PC-9 (cell line): ENCODE measurements at regions not wholly inside any gene's neighbourhood (a gene's known extent, or its start where the extent isn't known, plus 50 kb on each side); places are given as distances from the start of the nearest gene placed in this dataset.

Experiments
- BruUV-seq: library from RNA; stranded (reverse); fragments of 400-500 nt; replicated peaks from 2 replicates; lab custom pipeline; 2021; lab: Mats Ljungman, UMichigan
- CTCF ChIA-PET: fragments of 300-600 bp; sonication (Branson Sonifier 250); formaldehyde crosslinking; loops from one replicate; lab custom pipeline; 2022; ENCODE audit warnings: antibody characterized with exemption; lab: Charles Lee
- POLR2A ChIA-PET: fragments of 300-600 bp; sonication (Branson Sonifier 250); formaldehyde crosslinking; loops from one replicate; lab custom pipeline; 2022; ENCODE audit warnings: antibody characterized with exemption; ENCODE audit not compliant: unreplicated experiment; lab: Charles Lee
- DNase-seq, 2 experiments: peaks; one replicate each; pipeline versions ENCODE4 v3.0.0 to v3.0.0-alpha.2; 2015 to 2022; ENCODE audit warnings: mixed read lengths in 1 of 2
- H2AFZ ChIP-seq: fragments of 200-600 bp; sonication (generic); 2 replicates; pipeline ENCODE4 v1.8.1; 2017; ENCODE audit warnings: antibody characterized with exemption
- H3F3A ChIP-seq: fragments of 200-600 bp; sonication (generic); 2 replicates; pipeline ENCODE4 v1.8.1; 2017; ENCODE audit warnings: antibody characterized with exemption, mild to moderate bottlenecking, low read depth; ENCODE audit not compliant: insufficient read depth
- H3K27ac ChIP-seq: fragments of 200-600 bp; sonication (generic); 2 replicates; pipeline ENCODE4 v1.6.1; 2016; ENCODE audit warnings: mixed run types
- H3K27me3 ChIP-seq: fragments of 200-600 bp; sonication (generic); 2 replicates; pipeline ENCODE4 v1.6.1; 2016; ENCODE audit warnings: low read depth, mixed run types; ENCODE audit not compliant: insufficient read depth
- H3K36me3 ChIP-seq: fragments of 200-600 bp; sonication (generic); 2 replicates; pipeline ENCODE4 v1.6.1; 2016; ENCODE audit warnings: low read depth, mixed run types
- H3K4me1 ChIP-seq: fragments of 200-600 bp; sonication (generic); replicated peaks from 2 replicates; pipeline ENCODE4 v1.6.1; 2016; ENCODE audit warnings: mixed run types; ENCODE audit not compliant: insufficient read depth
- H3K4me2 ChIP-seq: fragments of 200-600 bp; sonication (generic); 2 replicates; pipeline ENCODE4 v1.6.1; 2017; ENCODE audit warnings: mixed run types
- H3K4me3 ChIP-seq: fragments of 200-600 bp; sonication (generic); 2 replicates; pipeline ENCODE4 v1.6.1; 2016; ENCODE audit warnings: mixed run types
- H3K79me2 ChIP-seq: fragments of 200-600 bp; sonication (generic); 2 replicates; pipeline ENCODE4 v1.6.1; 2017; ENCODE audit warnings: low read depth, mixed run types
- H3K9me2 ChIP-seq: fragments of 200-600 bp; sonication (generic); 2 replicates; pipeline ENCODE4 v1.8.1; 2017; ENCODE audit warnings: mild to moderate bottlenecking; ENCODE audit not compliant: insufficient read depth
- H3K9me3 ChIP-seq: fragments of 200-600 bp; sonication (generic); 2 replicates; pipeline ENCODE4 v1.8.1; 2016; ENCODE audit warnings: low read depth; ENCODE audit not compliant: insufficient read depth
- H4K20me1 ChIP-seq: fragments of 200-600 bp; sonication (generic); 2 replicates; pipeline ENCODE4 v1.8.1; 2017; ENCODE audit not compliant: insufficient read depth
- EZH2 ChIP-seq: fragments of 200-600 bp; sonication (generic); IDR thresholded peaks from 2 replicates; pipeline ENCODE4 v1.8.0; 2017; ENCODE audit warnings: antibody characterized with exemption, low read depth
- intact Hi-C: fragments of 100-400 bp; cut with micrococcal nuclease; formaldehyde crosslinking; loops from one replicate; pipeline ENCODE4 v1.10.0; 2022; ENCODE audit not compliant: unreplicated experiment
- TF ChIP-seq, protein P1 (sequence below): fragments of 200-600 bp; sonication (generic); conservative IDR thresholded peaks from 2 replicates; pipeline ENCODE4 v1.6.1; 2017; ENCODE audit warnings: mixed run types, antibody characterized with exemption, mild to moderate bottlenecking, moderate library complexity

DNA sequence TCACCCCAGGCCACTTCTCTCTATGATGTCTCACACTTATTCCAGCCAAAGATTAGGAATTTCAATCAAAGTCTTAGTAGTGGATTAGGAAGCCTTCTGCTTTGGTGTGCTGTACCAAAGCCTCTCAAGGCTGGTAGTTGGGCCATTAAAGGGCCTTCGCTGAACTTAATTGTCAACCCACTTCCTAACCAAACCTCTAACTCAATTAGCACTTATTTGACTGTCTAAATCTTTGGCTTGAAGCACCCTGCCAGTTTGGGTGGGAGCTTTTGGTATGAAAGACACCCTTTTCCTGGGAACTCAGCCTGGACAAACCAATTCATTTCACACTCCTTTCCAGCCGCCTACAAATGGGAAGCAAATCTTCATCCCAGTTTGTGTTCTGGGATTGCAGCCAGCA is 81.5 kb downstream of the BMP2 start:
- H3F3A ChIP-seq, result no peaks in the 10 kb centered on the region
- H2AFZ ChIP-seq, result no peak overlapping the region
- H3K27me3 ChIP-seq, result peaks cover 8% of the 10 kb centered on the region
- no peaks in the 10 kb centered on the region for H3K9me3 ChIP-seq
- H3K79me2 ChIP-seq, result no peaks in the 10 kb centered on the region
- H3K9me2 ChIP-seq, result no peaks in the 10 kb centered on the region
- no peak overlapping the region for H3K27ac ChIP-seq
- ChIA-PET CTCF (no interaction called here), POLR2A (no interaction called here)
- H3K36me3 ChIP-seq, result no peaks in the 10 kb centered on the region
- DNase-seq, result no peak
- no peaks in the 10 kb centered on the region for H4K20me1 ChIP-seq
- no peak overlapping the region for H3K4me2 ChIP-seq
- TF ChIP-seq EZH2, result no peak
- TF ChIP-seq, protein P1, sequence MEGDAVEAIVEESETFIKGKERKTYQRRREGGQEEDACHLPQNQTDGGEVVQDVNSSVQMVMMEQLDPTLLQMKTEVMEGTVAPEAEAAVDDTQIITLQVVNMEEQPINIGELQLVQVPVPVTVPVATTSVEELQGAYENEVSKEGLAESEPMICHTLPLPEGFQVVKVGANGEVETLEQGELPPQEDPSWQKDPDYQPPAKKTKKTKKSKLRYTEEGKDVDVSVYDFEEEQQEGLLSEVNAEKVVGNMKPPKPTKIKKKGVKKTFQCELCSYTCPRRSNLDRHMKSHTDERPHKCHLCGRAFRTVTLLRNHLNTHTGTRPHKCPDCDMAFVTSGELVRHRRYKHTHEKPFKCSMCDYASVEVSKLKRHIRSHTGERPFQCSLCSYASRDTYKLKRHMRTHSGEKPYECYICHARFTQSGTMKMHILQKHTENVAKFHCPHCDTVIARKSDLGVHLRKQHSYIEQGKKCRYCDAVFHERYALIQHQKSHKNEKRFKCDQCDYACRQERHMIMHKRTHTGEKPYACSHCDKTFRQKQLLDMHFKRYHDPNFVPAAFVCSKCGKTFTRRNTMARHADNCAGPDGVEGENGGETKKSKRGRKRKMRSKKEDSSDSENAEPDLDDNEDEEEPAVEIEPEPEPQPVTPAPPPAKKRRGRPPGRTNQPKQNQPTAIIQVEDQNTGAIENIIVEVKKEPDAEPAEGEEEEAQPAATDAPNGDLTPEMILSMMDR, result no peak
- intact Hi-C loops, result no loop called here
- H3K4me1 ChIP-seq, result no peaks in the 10 kb centered on the region
- no TSS peak for BruUV-seq
- H3K4me3 ChIP-seq, result no peak overlapping the region

DNA sequence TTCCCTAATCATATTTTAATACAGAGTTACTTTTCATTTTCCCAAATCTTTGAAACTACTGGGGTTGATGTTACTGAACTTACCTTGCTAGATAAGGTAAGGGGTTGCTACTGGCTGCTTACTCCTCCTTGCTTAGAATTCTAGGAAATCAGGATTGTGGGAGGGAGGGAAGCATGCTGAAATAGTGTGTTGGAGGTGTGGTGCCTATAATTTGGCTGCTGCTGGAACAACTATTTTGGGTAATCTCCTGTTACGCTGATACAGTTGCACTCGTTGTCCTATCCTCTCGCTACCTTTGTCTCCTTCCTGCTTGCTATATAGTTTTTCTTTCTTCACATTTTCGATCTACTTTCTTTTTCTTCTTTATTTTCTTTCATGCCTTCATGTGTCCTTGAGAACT is 83.7 kb downstream of the BMP2 start:
- Histone ChIP-seq H3F3A (no peaks in the 10 kb centered on the region), H3K4me3 (no peak overlapping the region), H3K27ac (no peak overlapping the region), H3K36me3 (no peaks in the 10 kb centered on the region), H3K4me1 (no peaks in the 10 kb centered on the region), H3K79me2 (no peaks in the 10 kb centered on the region), H3K4me2 (no peak overlapping the region), H3K27me3 (no peaks in the 10 kb centered on the region), H4K20me1 (no peaks in the 10 kb centered on the region), H3K9me3 (no peaks in the 10 kb centered on the region), H3K9me2 (no peaks in the 10 kb centered on the region), H2AFZ (no peak overlapping the region)
- intact Hi-C loops, result no loop called here
- ChIA-PET POLR2A (no interaction called here), CTCF (no interaction called here)
- no peak for TF ChIP-seq EZH2
- TF ChIP-seq, protein P1, result no peak
- BruUV-seq, result no TSS peak
- no peak for DNase-seq

- intact Hi-C loops, result no loop called here
- ChIA-PET POLR2A (no interaction called here), CTCF (no interaction called here)
- Histone ChIP-seq H3K27ac (no peak overlapping the region), H3F3A (no peaks in the 10 kb centered on the region), H2AFZ (no peak overlapping the region), H3K4me3 (no peak overlapping the region), H4K20me1 (no peaks in the 10 kb centered on the region), H3K27me3 (peaks cover 5% of the 10 kb centered on the region), H3K9me3 (no peaks in the 10 kb centered on the region), H3K4me1 (no peaks in the 10 kb centered on the region), H3K9me2 (no peaks in the 10 kb centered on the region), H3K36me3 (no peaks in the 10 kb centered on the region), H3K4me2 (no peak overlapping the region), H3K79me2 (no peaks in the 10 kb centered on the region)
- TF ChIP-seq, protein P1, result no peak
- TF ChIP-seq EZH2, result no peak
- no TSS peak for BruUV-seq
- DNase-seq, result no peak
These were observed 85.0 kb downstream of the BMP2 start for GRCh38 chr20:6852478-6852877.
